ENCODE measurements at regions not wholly inside any gene's neighbourhood (a gene's known extent, or its start where the extent isn't known, plus 50 kb on each side); places are given as distances from the start of the nearest gene placed in this dataset.

- DNase-seq (ENCODE audit: extremely low read depth in 1 of 2, low read depth in 1 of 2), result no peak
Measured at GRCh38 chr6:159118924-159119323, 50.3 kb upstream of the FNDC1 start.

GRCh38 chr6:159117563-159117962 lies 51.6 kb upstream of the FNDC1 start:
- no peak for DNase-seq (ENCODE audit: extremely low read depth in 1 of 2, low read depth in 1 of 2)

DNA sequence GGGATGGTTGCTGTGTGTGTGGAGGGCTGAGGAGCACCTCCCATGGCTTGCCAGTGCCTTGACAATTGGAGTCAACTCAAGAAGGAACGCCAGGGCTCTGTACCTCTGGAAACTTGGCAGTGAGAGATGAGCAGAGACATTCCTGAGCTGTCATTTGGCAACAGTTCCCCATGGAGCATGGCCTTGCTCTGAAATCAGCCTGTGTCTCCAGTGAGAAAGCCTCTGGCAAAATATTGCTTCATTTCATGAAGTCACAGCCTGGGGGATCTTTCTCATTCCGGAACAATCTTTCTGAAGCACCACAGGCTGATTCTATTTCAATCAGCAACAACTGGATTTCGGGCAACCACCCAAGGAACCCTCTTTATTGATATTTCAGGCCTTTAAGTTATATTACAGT lies 52.2 kb upstream of the FNDC1 start:
- DNase-seq (ENCODE audit: extremely low read depth in 1 of 2, low read depth in 1 of 2), result no peak

GRCh38 chr6:159116343-159116742 lies 52.9 kb upstream of the FNDC1 start:
- no peak for DNase-seq (ENCODE audit: extremely low read depth in 1 of 2, low read depth in 1 of 2)

GRCh38 chr6:159114569-159114968 lies 54.6 kb upstream of the FNDC1 start:
- DNase-seq (ENCODE audit: extremely low read depth in 1 of 2, low read depth in 1 of 2), result no peak

- DNase-seq (ENCODE audit: extremely low read depth in 1 of 2, low read depth in 1 of 2), result no peak
Measured at GRCh38 chr6:159113223-159113622, 56.0 kb upstream of the FNDC1 start.

GRCh38 chr6:159112714-159113113 lies 56.5 kb upstream of the FNDC1 start:
- no peak for DNase-seq (ENCODE audit: extremely low read depth in 1 of 2, low read depth in 1 of 2)

- no peak for DNase-seq (ENCODE audit: extremely low read depth in 1 of 2, low read depth in 1 of 2)
Measured at GRCh38 chr6:159110748-159111147, 58.5 kb upstream of the FNDC1 start.

GRCh38 chr6:159110013-159110412 lies 59.2 kb upstream of the FNDC1 start:
- DNase-seq (ENCODE audit: extremely low read depth in 1 of 2, low read depth in 1 of 2), result no peak

DNA sequence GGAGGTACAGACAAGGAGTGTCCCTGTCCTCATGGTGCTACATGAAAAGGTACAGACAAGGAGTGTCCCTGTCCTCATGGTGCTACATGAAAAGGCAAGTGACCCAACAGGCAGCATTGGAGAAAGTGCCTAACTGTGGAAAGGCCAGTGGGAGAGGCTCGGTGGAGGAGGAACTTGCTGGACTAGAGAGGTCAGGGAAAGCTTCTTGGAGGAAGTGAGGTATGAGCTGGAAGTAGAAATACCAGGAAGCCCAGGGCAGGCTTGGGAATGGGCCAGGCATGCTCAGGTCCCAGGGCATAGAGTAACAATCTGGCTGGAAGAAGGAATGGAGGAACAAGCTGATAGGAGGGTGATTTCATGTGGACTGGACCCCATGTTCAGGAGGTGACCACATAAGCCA lies 59.8 kb upstream of the FNDC1 start:
- no peak for DNase-seq (ENCODE audit: extremely low read depth in 1 of 2, low read depth in 1 of 2)

GRCh38 chr6:159108426-159108985 lies 60.7 kb upstream of the FNDC1 start:
- DNase-seq (ENCODE audit: extremely low read depth in 1 of 2, low read depth in 1 of 2), result no peak

DNA sequence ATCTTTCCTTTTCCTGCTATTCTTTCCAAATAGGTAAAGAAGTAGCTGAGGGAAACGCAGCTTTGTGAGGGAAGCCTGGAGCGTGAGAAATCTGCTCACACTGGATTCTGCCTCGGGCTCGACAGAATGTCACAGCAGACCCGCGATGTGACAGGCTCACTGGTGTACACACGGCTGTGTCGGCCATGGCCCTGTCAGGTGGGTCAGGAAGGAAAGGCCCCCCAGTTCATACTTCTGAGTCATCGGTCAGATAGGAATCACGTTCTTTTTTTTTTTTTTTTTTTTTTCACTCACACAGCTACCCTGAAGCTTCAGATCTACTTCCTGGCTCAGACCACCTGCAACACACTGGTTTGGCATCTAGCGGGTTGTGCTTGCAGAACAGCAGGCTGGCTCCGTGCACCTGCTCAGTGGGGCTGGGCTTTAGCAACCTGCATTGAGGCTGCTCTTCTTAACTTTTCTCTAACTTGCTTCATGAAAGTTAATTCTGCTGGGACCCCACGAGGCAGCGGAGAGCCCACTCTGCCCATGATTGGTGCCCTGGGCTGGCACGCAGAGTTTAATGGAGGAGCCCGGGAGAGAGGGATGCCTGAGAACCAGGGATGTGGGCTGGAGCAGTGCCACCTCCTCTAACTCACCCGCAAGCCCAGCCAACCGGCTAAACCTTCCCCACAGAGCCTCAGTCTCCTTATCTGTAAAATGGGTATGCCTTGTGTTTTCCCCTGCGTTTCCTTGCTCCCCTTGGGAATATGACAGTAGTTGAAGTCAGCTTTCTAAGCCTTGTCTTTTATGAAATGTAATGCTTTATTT lies 61.5 kb upstream of the FNDC1 start:
- DNase-seq (ENCODE audit: extremely low read depth in 1 of 2, low read depth in 1 of 2), result peak in 1 of 2 donors; percentile 48

- peak; percentile 70 to 84 for DNase-seq (ENCODE audit: extremely low read depth in 1 of 2, low read depth in 1 of 2)
Measured at GRCh38 chr6:159106627-159107241, 61.9 kb upstream of the TAGAP start.

DNA sequence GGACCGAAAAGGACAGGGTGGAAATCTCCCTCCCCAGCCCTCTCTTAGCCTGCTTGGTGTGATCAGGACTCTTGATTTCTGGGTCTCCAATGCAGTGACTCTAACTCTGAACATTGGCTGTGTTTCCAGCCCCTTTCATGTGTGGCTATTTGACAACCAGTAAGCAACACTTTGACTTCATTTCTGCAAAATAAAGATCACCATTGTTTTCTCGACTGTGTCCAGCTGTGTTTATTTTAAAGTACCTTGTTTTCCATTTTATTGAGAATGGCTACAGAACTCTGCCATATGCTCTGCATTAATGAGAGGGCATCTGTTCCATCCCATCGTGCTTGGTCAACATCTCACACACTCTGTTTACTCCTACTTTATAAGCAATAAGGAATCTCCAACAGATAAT lies 60.9 kb upstream of the TAGAP start:
- DNase-seq (ENCODE audit: extremely low read depth in 1 of 2, low read depth in 1 of 2), result no peak

GRCh38 chr6:159104931-159105330 lies 60.1 kb upstream of the TAGAP start:
- no peak for DNase-seq (ENCODE audit: extremely low read depth in 1 of 2, low read depth in 1 of 2)

DNA sequence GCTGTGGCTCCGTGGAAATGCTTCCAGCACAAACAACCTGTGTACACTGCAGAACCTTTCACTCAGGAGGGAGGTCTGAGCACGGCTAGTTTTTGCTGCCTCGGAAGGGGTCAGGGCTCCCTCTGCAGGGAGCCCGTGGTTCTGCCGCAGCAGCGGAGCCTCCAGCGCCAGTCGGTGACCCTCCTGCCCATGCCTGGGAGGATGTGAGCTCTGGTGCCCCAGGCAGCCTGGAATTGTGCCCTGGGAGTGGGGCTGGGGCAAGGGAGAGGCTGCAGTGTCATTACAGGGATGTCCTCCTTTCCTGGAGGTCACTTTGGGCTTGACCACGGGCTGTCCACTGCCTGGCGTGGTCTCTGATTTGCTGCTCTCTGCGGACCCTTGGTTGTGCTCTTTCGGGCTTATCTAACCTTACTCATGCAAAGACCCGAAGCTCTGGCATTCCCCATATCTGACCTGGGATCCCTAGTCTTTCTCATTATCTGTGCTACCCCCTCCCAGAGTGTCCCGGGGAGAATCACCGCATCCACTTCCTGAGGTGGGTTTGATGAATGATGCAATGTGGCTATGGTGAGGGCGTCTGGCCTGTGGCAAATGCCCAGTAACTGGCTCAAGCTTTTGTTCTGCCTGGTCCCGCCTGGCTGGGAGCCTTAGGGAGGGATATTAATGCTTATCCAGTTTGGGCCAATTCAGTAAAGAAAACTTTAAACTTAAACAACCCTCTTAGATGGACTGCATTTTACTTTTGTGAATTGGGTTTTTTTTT lies 59.6 kb upstream of the TAGAP start:
- peak; percentile 65 to 66 for DNase-seq (ENCODE audit: extremely low read depth in 1 of 2, low read depth in 1 of 2)

DNA sequence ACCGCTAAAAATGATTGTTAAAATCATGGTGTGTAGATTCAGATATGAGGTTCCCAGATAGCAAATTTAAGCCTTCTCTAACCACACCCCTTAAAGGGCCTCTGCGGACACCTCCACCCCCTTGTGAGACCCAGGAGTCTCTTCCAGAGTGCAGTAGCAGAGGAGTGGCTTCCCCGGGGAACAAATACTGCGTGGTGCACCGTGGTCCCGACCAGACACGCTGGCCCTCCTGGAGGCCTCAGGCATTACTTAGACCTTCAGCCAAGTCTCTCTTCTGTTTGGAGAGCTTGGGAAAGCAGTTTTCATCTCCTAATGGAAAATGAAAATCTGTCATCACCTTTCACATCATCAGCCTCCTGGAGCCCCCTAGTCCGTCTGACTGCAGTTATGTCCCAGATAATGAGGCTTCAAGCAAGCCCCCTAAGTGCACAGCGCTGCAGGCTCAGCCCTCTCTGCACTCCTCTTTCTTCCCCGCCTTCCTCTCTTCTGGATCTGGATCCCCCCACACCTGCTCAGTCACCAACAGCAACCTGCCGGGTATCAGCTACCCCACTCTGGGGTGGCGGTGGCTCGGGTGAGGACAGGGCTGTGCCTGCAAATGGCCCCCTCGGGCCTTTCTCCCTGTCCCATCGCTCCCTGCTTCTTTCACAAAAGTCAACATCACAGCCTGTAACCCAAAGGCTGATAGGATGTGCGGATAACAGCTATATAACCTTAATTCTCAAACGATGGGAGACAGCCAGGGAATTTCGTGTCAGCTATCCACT lies 58.8 kb upstream of the TAGAP start:
- DNase-seq (ENCODE audit: extremely low read depth in 1 of 2, low read depth in 1 of 2), result no peak

DNA sequence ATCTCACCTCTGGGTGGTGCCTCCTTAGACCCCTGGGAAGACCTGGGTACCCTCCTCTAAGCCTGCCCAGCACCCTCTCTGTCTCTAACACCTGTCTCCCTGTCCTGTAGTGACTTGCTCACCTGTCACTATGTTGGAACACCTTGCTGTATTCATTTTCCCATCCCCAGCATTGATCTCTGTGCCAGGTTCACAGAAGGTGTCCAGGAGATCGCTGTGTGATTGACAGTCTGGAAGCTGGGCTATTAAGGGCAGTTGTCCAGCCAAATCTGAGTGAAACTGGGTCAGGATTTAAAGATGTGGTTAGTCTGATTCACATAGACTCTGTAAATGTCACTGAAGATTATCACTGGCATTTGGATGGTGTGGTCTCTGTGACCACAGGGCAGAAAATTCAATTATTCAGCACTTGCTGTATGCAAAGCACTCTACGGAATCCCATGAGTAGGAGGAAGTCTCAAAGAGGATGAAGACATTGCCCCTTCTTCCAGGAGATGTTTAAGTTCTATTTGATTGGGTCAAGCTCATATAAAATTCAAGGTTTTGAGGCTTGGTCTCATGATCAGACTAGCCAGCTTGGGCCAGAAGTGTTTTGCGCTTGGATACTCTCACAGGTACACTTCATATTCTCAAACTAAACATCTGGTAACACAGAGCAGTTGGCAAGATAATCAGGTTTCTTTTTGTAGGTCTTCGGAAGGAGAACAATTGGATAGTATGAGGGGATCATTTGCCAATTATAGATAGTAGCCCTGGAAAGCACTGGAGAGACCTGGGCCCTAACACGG lies 57.8 kb upstream of the TAGAP start:
- DNase-seq (ENCODE audit: extremely low read depth in 1 of 2, low read depth in 1 of 2), result no peak

DNA sequence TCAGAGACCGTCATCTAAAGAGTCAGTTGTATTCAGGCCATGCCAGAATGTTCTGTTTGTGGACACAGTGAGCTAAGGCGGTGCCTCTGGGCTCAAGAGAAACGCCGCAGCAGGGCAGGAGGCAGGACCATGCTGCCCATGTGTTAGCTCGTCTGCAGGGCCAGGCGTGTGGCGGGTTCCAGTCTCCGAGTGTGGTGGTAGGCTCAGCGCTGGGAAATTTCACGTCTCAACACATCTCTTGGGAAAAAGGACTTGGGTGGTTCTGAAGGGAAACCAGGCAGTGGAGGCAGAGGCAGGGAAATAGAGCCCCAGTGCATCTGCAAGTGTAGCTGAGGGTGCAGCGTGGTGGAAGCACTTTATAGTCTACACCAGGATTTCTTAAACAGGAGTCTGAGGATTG lies 56.9 kb upstream of the TAGAP start:
- DNase-seq (ENCODE audit: extremely low read depth in 1 of 2, low read depth in 1 of 2), result no peak
